Superior temporal gyrus (tissue), 1 donor: ENCODE measurements at regions not wholly inside any gene's neighbourhood (a gene's known extent, or its start where the extent isn't known, plus 50 kb on each side); places are given as distances from the start of the nearest gene placed in this dataset.

Experiments
- DNase-seq: peaks from one replicate; pipeline ENCODE4 v3.0.0-alpha.2; 2016; ENCODE audit errors: extremely low spot score

- no peak for DNase-seq
Measured at GRCh38 chr2:106709229-106709628, 176.7 kb downstream of the ST6GAL2 start.

GRCh38 chr2:106719222-106719621 lies 166.7 kb downstream of the ST6GAL2 start:
- peak; percentile 30 for DNase-seq

GRCh38 chr2:106720026-106720425 lies 165.9 kb downstream of the ST6GAL2 start:
- no peak for DNase-seq

- DNase-seq = no peak
Measured at GRCh38 chr2:106724301-106724794, 161.6 kb downstream of the ST6GAL2 start.

- DNase-seq = no peak
Measured at GRCh38 chr2:106734165-106734564, 151.8 kb downstream of the ST6GAL2 start.

- DNase-seq = no peak
Measured at GRCh38 chr2:106735807-106736206, 150.2 kb downstream of the ST6GAL2 start.

GRCh38 chr2:106736221-106736620 lies 149.7 kb downstream of the ST6GAL2 start:
- DNase-seq = no peak

- DNase-seq = no peak
Measured at GRCh38 chr2:106745468-106745867, 140.5 kb downstream of the ST6GAL2 start.

- DNase-seq = no peak
Measured at GRCh38 chr2:106749823-106750222, 136.1 kb downstream of the ST6GAL2 start.
